HL-60 (cell line): ENCODE measurements at regions not wholly inside any gene's neighbourhood (a gene's known extent, or its start where the extent isn't known, plus 50 kb on each side); places are given as distances from the start of the nearest gene placed in this dataset.
"Not testable (repeated sequence)": the region's sequence is repeated elsewhere in the genome, so short reads cannot be mapped to it uniquely, and the experiment has no call there.

Source experiments
- DNase-seq, 2 experiments: peaks; one replicate each; pipeline ENCODE4 v3.0.0-alpha.2; 2010 to 2020; ENCODE audit warnings: low read depth in 1 of 2, low spot score in 1 of 2
- H3K27ac ChIP-seq: fragments of 250-450 bp; sonication (Bioruptor Pico); replicated peaks from 2 replicates; pipeline ENCODE4 v1.5.1; 2020; ENCODE audit warnings: mild to moderate bottlenecking, moderate library complexity
- H3K27me3 ChIP-seq: fragments of 250-450 bp; sonication (Bioruptor Pico); 2 replicates; pipeline ENCODE4 v1.5.1; 2021; ENCODE audit warnings: mild to moderate bottlenecking, moderate library complexity; ENCODE audit not compliant: insufficient read depth, poor library complexity, severe bottlenecking
- H3K4me3 ChIP-seq: replicated peaks from 2 replicates; pipeline ENCODE4 v1.5.1; 2011; ENCODE audit warnings: mild to moderate bottlenecking, control low read depth, low read length; ENCODE audit not compliant: insufficient read depth
- GABPA ChIP-seq: IDR thresholded peaks from 2 replicates; pipeline ENCODE4 v1.6.1; 2012; ENCODE audit warnings: low read depth
- POLR2AphosphoS5 ChIP-seq: IDR thresholded peaks from 2 replicates; pipeline ENCODE4 v1.6.1; 2012; ENCODE audit warnings: low read depth
- SPI1 ChIP-seq: IDR thresholded peaks from 2 replicates; pipeline ENCODE4 v1.6.1; 2012; ENCODE audit warnings: low read depth, mild to moderate bottlenecking, borderline replicate concordance
- TF ChIP-seq, protein P1 (sequence below): IDR thresholded peaks from 2 replicates; pipeline ENCODE4 v1.6.1; 2012; ENCODE audit warnings: low read depth; ENCODE audit not compliant: insufficient replicate concordance
- TF ChIP-seq, protein P2 (sequence below): IDR thresholded peaks from one replicate; pipeline ENCODE4 v1.5.1; 2011; ENCODE audit warnings: low read length, control low read depth, inconsistent platforms; ENCODE audit not compliant: insufficient read depth

DNA sequence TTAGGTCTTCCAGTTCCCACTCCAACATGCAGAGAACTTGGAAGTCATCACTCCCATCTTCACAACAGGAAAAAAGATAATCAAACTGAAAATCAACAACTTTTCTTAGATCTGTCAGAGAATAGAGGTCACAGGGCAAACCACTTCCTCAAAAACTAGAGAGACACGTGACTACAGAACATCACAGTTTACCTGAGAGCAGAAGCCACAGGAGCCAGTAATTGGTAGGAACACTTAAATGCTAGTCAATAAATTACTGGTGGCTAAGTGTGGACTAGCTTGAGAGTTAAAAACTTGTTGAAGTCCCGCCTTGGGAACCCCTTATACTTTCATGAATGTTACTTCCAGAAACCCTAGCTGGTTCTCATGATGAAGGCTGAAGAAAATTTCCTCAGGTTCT lies 81.1 kb downstream of the THSD1 start:
- DNase-seq, H3K27me3 ChIP-seq, H3K4me3 ChIP-seq, H3K27ac ChIP-seq: not testable (repeated sequence)

DNA sequence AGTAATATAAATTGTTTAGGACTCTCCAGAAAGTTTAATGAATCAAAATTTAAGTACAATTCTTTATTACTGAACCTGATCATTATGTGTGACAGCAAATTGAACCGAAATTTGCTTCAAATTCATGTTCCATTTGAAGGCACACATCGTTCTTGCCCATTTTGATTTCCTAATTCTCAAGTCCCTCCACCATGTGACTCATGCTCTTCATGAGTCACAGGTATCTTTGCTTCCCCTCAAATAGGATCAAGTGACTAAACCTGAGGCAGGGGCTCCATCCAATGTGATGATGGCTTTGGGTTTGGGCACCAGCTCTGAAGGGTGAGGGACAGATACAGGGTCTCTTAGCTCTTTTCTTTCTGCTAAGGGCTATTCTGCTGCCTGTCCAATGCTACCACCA lies 86.1 kb downstream of the THSD1 start:
- no peak for DNase-seq
- TF ChIP-seq GABPA (no peak), SPI1 (no peak), POLR2AphosphoS5 (no peak)
- TF ChIP-seq, protein P1, sequence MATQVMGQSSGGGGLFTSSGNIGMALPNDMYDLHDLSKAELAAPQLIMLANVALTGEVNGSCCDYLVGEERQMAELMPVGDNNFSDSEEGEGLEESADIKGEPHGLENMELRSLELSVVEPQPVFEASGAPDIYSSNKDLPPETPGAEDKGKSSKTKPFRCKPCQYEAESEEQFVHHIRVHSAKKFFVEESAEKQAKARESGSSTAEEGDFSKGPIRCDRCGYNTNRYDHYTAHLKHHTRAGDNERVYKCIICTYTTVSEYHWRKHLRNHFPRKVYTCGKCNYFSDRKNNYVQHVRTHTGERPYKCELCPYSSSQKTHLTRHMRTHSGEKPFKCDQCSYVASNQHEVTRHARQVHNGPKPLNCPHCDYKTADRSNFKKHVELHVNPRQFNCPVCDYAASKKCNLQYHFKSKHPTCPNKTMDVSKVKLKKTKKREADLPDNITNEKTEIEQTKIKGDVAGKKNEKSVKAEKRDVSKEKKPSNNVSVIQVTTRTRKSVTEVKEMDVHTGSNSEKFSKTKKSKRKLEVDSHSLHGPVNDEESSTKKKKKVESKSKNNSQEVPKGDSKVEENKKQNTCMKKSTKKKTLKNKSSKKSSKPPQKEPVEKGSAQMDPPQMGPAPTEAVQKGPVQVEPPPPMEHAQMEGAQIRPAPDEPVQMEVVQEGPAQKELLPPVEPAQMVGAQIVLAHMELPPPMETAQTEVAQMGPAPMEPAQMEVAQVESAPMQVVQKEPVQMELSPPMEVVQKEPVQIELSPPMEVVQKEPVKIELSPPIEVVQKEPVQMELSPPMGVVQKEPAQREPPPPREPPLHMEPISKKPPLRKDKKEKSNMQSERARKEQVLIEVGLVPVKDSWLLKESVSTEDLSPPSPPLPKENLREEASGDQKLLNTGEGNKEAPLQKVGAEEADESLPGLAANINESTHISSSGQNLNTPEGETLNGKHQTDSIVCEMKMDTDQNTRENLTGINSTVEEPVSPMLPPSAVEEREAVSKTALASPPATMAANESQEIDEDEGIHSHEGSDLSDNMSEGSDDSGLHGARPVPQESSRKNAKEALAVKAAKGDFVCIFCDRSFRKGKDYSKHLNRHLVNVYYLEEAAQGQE = no peak
- TF ChIP-seq, protein P2, sequence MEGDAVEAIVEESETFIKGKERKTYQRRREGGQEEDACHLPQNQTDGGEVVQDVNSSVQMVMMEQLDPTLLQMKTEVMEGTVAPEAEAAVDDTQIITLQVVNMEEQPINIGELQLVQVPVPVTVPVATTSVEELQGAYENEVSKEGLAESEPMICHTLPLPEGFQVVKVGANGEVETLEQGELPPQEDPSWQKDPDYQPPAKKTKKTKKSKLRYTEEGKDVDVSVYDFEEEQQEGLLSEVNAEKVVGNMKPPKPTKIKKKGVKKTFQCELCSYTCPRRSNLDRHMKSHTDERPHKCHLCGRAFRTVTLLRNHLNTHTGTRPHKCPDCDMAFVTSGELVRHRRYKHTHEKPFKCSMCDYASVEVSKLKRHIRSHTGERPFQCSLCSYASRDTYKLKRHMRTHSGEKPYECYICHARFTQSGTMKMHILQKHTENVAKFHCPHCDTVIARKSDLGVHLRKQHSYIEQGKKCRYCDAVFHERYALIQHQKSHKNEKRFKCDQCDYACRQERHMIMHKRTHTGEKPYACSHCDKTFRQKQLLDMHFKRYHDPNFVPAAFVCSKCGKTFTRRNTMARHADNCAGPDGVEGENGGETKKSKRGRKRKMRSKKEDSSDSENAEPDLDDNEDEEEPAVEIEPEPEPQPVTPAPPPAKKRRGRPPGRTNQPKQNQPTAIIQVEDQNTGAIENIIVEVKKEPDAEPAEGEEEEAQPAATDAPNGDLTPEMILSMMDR = no peak
- Histone ChIP-seq H3K27me3 (peaks cover 2% of the 10 kb centered on the region), H3K27ac (no peak overlapping the region), H3K4me3 (no peak overlapping the region)

DNA sequence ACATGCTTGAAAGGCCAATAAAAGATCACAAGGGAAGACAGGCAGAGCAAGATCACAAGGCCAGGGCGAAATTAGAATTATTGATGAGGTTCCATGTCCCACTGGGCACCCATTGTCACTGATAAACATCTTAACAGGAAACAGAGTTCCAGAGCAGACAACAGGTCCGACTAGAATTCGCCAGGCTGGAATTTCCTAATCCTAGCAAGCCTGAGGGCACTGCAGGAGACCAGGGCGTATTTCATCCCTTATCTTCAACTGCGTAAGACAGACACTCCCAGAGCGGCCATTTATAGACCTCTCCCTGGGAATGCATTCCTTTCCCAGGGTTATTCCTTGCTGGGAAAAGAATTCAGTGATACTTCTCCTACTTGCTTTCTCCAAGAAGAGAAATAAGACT lies 96.1 kb downstream of the THSD1 start:
- not testable (repeated sequence) for H3K27me3 ChIP-seq, H3K4me3 ChIP-seq, H3K27ac ChIP-seq, DNase-seq

DNA sequence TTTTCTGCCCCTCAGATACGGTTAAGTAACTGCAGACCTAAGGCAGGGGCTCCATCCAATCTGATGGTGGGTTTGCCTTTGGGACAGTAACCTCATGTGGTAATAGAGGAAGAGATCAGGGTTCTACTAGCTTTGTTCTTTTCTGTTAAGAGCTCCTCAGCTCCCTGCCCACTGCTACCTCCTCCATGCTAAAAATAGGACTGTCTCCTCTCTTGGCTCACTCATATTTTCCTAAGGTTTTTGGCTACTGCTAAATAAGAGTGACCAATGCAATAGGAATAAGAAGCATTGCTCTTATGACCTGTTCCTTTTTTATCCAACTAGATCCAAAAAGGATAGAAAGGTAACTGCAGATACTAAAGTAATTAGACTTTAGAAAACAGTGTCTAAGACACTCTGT lies 99.6 kb downstream of the THSD1 start:
- H3K27ac ChIP-seq, DNase-seq, H3K4me3 ChIP-seq, H3K27me3 ChIP-seq: not testable (repeated sequence)

DNA sequence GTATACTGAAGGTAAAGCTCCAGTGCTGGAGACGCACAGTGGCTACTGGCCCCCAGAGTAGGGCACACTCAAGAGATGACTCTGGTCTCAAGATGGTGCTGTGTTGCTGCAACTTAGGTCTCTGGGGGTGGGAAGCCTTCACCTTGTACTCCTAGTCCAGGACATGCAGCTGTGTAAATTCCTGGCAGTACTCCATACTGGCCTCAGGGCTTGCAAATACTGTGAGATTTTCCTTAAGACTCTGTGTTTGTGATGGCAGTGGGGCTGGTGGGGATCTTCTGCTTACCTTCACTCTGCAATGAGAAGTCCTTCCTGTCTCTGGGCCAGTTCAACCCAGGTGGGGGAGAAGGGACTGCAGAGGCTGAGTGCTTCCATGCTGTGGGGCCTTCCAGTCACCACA lies 102.9 kb downstream of the THSD1 start:
- not testable (repeated sequence) for H3K27me3 ChIP-seq, H3K27ac ChIP-seq, H3K4me3 ChIP-seq, DNase-seq

DNA sequence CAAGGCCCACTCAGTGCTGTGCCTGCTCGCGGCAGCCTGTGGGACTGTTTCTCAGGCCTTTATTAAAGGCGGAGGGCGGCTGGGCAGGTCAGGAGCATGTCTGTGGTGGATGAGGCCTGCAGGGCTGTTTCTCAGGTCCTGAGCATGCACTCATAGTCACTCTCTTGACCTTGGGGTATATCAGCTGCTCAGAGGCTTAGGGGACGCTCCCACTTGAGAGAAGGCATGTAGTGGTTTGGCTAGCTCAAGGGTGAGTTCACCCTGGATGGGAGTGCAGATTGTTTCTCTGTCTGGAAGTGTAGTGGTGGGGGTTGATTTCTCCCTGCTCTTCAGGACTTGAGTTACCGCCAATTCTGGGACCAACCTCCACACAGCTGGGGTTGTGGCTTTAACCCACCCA lies 103.3 kb downstream of the THSD1 start:
- H3K27me3 ChIP-seq, DNase-seq, H3K4me3 ChIP-seq, H3K27ac ChIP-seq: not testable (repeated sequence)

DNA sequence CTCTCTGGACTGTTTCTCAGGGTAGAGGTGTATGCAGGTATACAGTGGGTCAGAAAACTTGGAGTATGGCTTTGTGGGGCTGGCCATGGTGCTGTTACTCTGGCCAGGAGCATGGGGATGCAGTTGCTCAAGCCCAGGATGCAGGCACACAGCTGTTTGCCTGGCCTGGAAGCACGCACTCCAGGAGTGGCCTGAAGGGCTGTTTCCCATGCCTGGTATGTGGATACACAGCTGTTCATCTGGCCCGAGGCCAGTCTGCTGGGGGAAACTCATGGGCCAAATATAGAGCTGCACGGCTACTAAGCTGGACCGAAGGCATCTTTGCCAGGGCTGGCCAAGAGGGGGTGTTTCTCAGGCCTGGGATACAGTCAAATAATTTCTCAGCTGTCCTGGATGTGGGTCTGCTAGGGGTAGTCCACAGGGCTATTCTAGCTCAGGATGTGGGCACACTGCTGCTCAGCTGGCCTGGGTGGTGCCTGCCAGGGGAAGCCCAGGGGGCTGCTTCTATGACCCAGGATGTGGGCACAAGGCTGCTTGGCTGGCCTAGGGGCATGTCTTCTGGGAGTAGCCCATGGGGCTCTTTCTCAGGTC lies 104.1 kb downstream of the THSD1 start:
- DNase-seq, H3K4me3 ChIP-seq, H3K27me3 ChIP-seq, H3K27ac ChIP-seq: not testable (repeated sequence)

DNA sequence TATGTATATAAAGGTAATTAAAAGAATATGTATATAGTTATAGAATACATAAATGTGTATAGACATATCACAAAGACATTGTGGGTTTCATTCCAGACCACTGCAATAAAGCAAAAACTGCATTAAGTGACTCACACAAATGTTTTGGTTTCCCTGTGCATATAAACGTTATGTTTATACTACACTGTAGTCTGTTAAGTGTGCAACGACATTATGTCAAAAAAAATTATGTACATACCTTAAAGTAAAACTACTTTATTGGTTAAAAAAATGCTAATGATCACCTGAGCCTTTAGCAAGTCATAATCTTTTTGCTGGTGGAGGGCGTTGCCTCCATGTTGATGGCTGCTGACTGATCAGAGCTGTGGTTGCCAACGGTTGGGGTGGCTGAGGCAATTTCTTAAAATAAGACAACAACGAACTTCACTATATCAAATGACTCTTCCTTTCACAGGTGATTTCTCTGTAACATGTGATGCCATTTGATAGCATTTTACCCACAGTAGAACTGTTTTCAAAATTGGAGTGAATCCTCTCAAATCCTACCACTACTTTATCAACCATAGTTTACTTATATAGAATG lies 107.8 kb downstream of the THSD1 start:
- not testable (repeated sequence) for H3K27ac ChIP-seq, DNase-seq, H3K27me3 ChIP-seq, H3K4me3 ChIP-seq

DNA sequence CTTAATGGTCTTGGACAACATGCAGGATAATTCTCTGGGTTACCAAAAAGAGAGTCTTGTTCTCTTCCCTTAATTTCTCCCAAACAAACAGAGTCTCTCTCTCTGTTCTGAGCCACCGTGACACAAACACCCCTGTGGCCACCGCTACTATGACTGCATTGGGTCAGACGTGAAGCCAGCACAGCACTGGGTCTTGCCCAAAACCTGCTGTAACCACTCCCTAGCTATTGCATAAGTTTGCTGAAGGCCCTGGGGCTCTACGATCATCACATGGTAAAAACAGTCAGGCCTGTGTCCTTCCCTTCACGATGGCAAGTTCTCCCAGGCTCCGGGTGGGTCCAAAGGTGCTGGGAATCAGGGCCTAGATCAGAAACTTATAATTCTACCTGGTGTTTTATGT lies 117.1 kb downstream of the THSD1 start:
- not testable (repeated sequence) for H3K27ac ChIP-seq, H3K4me3 ChIP-seq, DNase-seq, H3K27me3 ChIP-seq

DNA sequence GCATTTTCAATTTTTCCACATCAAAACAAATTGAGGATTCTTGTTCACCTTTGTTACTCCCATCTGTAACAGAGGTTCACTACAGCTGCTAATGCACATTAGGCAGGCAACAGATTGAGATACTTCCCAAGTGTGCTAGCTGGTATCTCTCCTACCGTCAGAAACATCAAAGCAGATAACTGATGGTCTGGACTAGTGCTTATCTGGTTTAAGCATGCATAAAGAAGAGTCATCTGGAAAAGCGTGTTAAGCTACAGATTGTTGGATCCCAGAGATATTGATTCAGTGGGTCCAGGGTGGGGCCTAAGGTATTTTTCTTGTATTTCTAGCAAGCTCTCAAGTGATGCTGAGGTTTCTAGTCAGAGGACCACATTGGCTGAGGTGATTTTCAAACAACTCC lies 122.0 kb upstream of the NEK3 start:
- not testable (repeated sequence) for H3K27me3 ChIP-seq, DNase-seq, H3K4me3 ChIP-seq, H3K27ac ChIP-seq

DNA sequence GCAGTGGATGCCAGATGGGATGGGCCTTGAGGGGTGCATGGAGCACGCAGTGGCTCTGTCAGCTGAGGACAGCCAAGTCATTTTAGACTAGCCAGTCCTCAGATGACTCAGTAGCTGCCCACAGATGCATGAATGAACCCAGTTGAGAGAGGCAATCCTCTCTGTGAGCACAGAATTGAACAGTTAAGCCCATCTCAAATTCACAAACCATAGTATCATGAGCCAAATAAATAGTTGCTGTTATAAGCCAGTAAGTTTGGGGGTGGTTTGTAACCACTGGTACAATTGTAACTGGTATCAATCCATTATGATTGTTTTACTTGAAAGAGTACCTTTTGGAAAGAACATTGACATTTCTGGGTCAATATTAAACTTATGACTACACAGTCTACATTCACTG lies 120.0 kb upstream of the NEK3 start:
- H3K4me3 ChIP-seq, DNase-seq, H3K27ac ChIP-seq, H3K27me3 ChIP-seq: not testable (repeated sequence)

DNA sequence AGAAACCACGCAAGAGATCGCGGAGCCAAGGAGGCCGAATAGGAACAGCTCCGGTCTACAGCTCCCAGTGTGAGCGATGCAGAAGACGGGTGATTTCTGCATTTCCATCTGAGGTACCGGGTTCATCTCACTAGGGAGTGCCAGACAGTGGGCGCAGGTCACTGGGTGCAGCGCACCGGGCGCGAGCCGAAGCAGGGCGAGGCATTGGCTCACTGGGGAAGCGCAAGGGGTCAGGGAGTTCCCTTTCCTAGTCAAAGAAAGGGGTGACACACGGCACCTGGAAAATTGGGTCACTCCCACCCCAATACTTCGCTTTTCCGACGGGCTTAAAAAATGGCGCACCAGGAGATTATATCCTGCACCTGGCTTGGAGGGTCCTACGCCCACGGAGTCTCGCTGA lies 94.9 kb upstream of the NEK3 start:
- not testable (repeated sequence) for H3K27ac ChIP-seq, H3K4me3 ChIP-seq, DNase-seq, H3K27me3 ChIP-seq
